ENCODE measurements at regions not wholly inside any gene's neighbourhood (a gene's known extent, or its start where the extent isn't known, plus 50 kb on each side); places are given as distances from the start of the nearest gene placed in this dataset.

DNA sequence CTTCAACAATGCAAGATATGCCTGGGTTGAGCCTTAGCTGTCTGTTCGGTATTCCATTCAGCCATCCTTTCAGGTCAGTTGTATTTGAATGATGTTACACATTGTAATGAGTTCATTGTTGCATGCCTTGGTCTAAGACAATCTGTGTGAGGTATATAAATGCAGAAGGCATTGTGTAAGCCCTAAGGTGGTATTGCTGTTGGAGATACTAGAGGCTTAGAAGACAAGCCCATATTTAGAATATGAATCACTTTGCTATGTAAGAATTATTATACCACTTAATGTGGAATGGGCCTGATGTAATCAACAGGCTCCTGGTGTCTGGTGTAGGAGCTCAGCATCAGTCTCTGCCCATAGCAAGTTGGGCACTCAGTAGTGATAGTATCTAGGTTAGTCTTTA lies 473.4 kb upstream of the GNPDA2 start:
- no peak for TF ChIP-seq EZH2 (IDR thresholded peaks at IDR 0.05)
- Histone ChIP-seq H3K4me3 (no peak overlapping the region), H3K9me3 (ENCODE audit: low read depth, low read length) (no peaks in the 10 kb centered on the region), H3K36me3 (ENCODE audit: insufficient read depth, low read length) (no peaks in the 10 kb centered on the region), H3K9ac (ENCODE audit: insufficient read length) (no peak overlapping the region), H3K27ac (no peak overlapping the region)
- DNase-seq (ENCODE audit: low read depth, low spot score): no peak

- TF ChIP-seq EZH2 (IDR thresholded peaks at IDR 0.05): no peak
- TF ChIP-seq POLR2AphosphoS5 (IDR thresholded peaks at IDR 0.05; ENCODE audit: borderline replicate concordance, low read depth, low read length): no peak
- no peak for TF ChIP-seq FOXP2 (optimal IDR thresholded peaks at IDR 0.05; ENCODE audit: control extremely low read depth, extremely low read length, insufficient read depth)
- Histone ChIP-seq H3K4me3 (no peak overlapping the region), H3K9me3 (ENCODE audit: low read depth, low read length) (no peaks in the 10 kb centered on the region), H3K9ac (ENCODE audit: insufficient read length) (no peak overlapping the region), H3K27ac (no peak overlapping the region), H3K36me3 (ENCODE audit: insufficient read depth, low read length) (no peaks in the 10 kb centered on the region)
- no peak for DNase-seq (ENCODE audit: low read depth, low spot score)
These were observed 462.1 kb upstream of the GNPDA2 start for GRCh38 chr4:45188501-45188900.

DNA sequence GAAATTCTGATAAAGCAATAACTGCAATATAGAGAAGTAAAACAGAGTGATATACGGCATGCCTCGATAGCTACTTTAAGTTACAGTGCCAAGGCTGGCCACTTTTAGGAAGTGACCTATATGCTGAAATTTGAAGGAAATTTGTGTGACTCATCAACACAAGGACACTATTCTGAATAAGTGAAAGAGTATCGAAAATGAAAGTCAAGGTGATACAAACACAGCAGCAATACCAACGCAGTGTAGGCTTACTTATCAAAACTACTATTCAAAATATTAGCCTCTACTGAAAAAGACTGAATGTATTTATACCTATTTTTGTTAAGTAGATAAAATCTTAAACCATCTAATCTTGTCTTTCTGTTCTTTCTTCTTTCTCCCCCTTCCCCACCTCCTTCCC lies 459.9 kb upstream of the GNPDA2 start:
- no peak for TF ChIP-seq FOXP2 (optimal IDR thresholded peaks at IDR 0.05; ENCODE audit: control extremely low read depth, extremely low read length, insufficient read depth)
- H3K9me3 ChIP-seq (ENCODE audit: low read depth, low read length): no peaks in the 10 kb centered on the region
- no peak for DNase-seq (ENCODE audit: low read depth, low spot score)

GRCh38 chr4:45183905-45184304 lies 457.5 kb upstream of the GNPDA2 start:
- Histone ChIP-seq H3K9me3 (ENCODE audit: low read depth, low read length) (no peaks in the 10 kb centered on the region), H3K4me3 (no peak overlapping the region), H3K36me3 (ENCODE audit: insufficient read depth, low read length) (no peaks in the 10 kb centered on the region), H3K9ac (ENCODE audit: insufficient read length) (no peak overlapping the region), H3K27ac (no peak overlapping the region)
- no peak for DNase-seq (ENCODE audit: low read depth, low spot score)
- TF ChIP-seq FOXP2 (optimal IDR thresholded peaks at IDR 0.05; ENCODE audit: control extremely low read depth, extremely low read length, insufficient read depth): no peak
- no peak for TF ChIP-seq POLR2AphosphoS5 (IDR thresholded peaks at IDR 0.05; ENCODE audit: borderline replicate concordance, low read depth, low read length)
- TF ChIP-seq EZH2 (IDR thresholded peaks at IDR 0.05): no peak

More for the DNA sequence above, 459.9 kb upstream of the GNPDA2 start:
- Histone ChIP-seq H3K27ac (no peak overlapping the region), H3K4me3 (no peak overlapping the region), H3K36me3 (ENCODE audit: insufficient read depth, low read length) (no peaks in the 10 kb centered on the region), H3K9ac (ENCODE audit: insufficient read length) (no peak overlapping the region)

DNA sequence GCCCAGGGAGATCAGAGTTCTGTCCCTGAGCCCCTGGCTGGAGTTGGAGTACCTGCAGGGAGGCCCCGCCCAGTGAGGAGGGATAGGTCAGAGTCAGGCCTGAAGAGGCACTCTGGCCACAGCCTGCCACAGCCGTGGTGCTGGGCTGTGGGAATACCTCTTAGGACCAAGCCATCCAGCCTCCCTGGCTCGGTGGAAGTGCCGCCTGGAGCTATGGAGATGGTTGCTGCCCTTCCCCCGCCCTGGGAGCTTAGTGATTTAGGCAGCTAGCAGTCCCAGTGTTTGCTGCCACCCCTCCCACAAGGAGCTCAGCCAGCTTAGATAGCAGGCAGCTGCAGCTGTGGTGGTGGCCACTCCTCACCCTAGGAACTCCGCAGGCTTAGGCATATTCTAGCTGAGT lies 446.3 kb upstream of the GNPDA2 start:
- no peak overlapping the region for H3K4me3 ChIP-seq
- no peaks in the 10 kb centered on the region for H3K9me3 ChIP-seq (ENCODE audit: low read depth, low read length)
- H3K9ac ChIP-seq (ENCODE audit: insufficient read length): no peak overlapping the region
- H3K36me3 ChIP-seq (ENCODE audit: insufficient read depth, low read length): no peaks in the 10 kb centered on the region
- TF ChIP-seq EZH2 (IDR thresholded peaks at IDR 0.05) (no peak), FOXP2 (optimal IDR thresholded peaks at IDR 0.05; ENCODE audit: control extremely low read depth, extremely low read length, insufficient read depth) (no peak), POLR2AphosphoS5 (IDR thresholded peaks at IDR 0.05; ENCODE audit: borderline replicate concordance, low read depth, low read length) (no peak)
- H3K27ac ChIP-seq: no peak overlapping the region
- DNase-seq (ENCODE audit: low read depth, low spot score): no peak

DNA sequence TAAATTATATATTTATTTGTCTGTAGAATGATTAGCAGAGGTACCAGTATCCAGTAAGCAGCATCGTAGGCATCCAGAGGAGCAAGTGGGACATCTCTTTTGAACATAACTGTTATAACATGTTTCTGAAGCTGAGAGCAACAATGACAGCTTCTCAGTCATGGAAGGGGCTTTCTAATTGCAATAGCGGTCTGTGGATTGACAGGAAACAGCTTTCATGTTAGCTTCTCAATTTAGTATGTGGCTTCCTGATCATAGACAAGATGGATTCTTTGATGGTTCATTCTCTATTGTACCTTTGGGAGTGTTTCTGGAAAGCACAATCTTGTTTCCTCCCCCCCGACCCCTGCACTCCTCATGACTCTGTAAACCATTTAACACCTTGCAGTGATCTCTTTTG lies 434.6 kb upstream of the GNPDA2 start:
- no peak for DNase-seq (ENCODE audit: low read depth, low spot score)
- Histone ChIP-seq H3K9ac (ENCODE audit: insufficient read length) (no peak overlapping the region), H3K27ac (no peak overlapping the region), H3K36me3 (ENCODE audit: insufficient read depth, low read length) (no peaks in the 10 kb centered on the region), H3K4me3 (no peak overlapping the region), H3K9me3 (ENCODE audit: low read depth, low read length) (no peaks in the 10 kb centered on the region)
- TF ChIP-seq EZH2 (IDR thresholded peaks at IDR 0.05) (no peak), FOXP2 (optimal IDR thresholded peaks at IDR 0.05; ENCODE audit: control extremely low read depth, extremely low read length, insufficient read depth) (no peak), POLR2AphosphoS5 (IDR thresholded peaks at IDR 0.05; ENCODE audit: borderline replicate concordance, low read depth, low read length) (no peak)

- DNase-seq (ENCODE audit: low read depth, low spot score): no peak
- TF ChIP-seq POLR2AphosphoS5 (IDR thresholded peaks at IDR 0.05; ENCODE audit: borderline replicate concordance, low read depth, low read length): no peak
- Histone ChIP-seq H3K4me3 (no peak overlapping the region), H3K27ac (no peak overlapping the region), H3K9me3 (ENCODE audit: low read depth, low read length) (no peaks in the 10 kb centered on the region), H3K36me3 (ENCODE audit: insufficient read depth, low read length) (no peaks in the 10 kb centered on the region), H3K9ac (ENCODE audit: insufficient read length) (no peak overlapping the region)
These were observed 428.9 kb upstream of the GNPDA2 start for GRCh38 chr4:45155081-45155777.

GRCh38 chr4:45147866-45148265 lies 421.5 kb upstream of the GNPDA2 start:
- Histone ChIP-seq H3K4me3 (no peak overlapping the region), H3K9ac (ENCODE audit: insufficient read length) (no peak overlapping the region), H3K9me3 (ENCODE audit: low read depth, low read length) (no peaks in the 10 kb centered on the region), H3K27ac (no peak overlapping the region), H3K36me3 (ENCODE audit: insufficient read depth, low read length) (no peaks in the 10 kb centered on the region)
- no peak for TF ChIP-seq FOXP2 (optimal IDR thresholded peaks at IDR 0.05; ENCODE audit: control extremely low read depth, extremely low read length, insufficient read depth)
- no peak for TF ChIP-seq POLR2AphosphoS5 (IDR thresholded peaks at IDR 0.05; ENCODE audit: borderline replicate concordance, low read depth, low read length)
- TF ChIP-seq EZH2 (IDR thresholded peaks at IDR 0.05): no peak
- DNase-seq (ENCODE audit: low read depth, low spot score): no peak

GRCh38 chr4:45131020-45131419 lies 404.7 kb upstream of the GNPDA2 start:
- Histone ChIP-seq H3K9ac (ENCODE audit: insufficient read length) (no peak overlapping the region), H3K9me3 (ENCODE audit: low read depth, low read length) (no peaks in the 10 kb centered on the region), H3K27ac (no peak overlapping the region), H3K36me3 (ENCODE audit: insufficient read depth, low read length) (no peaks in the 10 kb centered on the region), H3K4me3 (no peak overlapping the region)
- no peak for DNase-seq (ENCODE audit: low read depth, low spot score)
- TF ChIP-seq POLR2AphosphoS5 (IDR thresholded peaks at IDR 0.05; ENCODE audit: borderline replicate concordance, low read depth, low read length): no peak
- no peak for TF ChIP-seq EZH2 (IDR thresholded peaks at IDR 0.05)
- TF ChIP-seq FOXP2 (optimal IDR thresholded peaks at IDR 0.05; ENCODE audit: control extremely low read depth, extremely low read length, insufficient read depth): no peak
